ENCODE measurements at regions not wholly inside any gene's neighbourhood (a gene's known extent, or its start where the extent isn't known, plus 50 kb on each side); places are given as distances from the start of the nearest gene placed in this dataset.
"Not testable (repeated sequence)": the region's sequence is repeated elsewhere in the genome, so short reads cannot be mapped to it uniquely, and the experiment has no call there.

- Histone ChIP-seq H3K27me3 (no peaks in the 10 kb centered on the region), H3K9me3 (no peaks in the 10 kb centered on the region), H3K4me3 (no peak overlapping the region), H3K36me3 (no peaks in the 10 kb centered on the region), H3K27ac (no peak overlapping the region), H3K4me1 (no peaks in the 10 kb centered on the region)
- TF ChIP-seq POLR2A (IDR thresholded peaks at IDR 0.05) (no peak), CTCF (IDR thresholded peaks at IDR 0.05) (no peak)
- DNase-seq: no peak
These were observed 725.4 kb upstream of the EPHA7 start for GRCh38 chr6:94144807-94145206.

- not testable (repeated sequence) for H3K27me3 ChIP-seq, H3K4me3 ChIP-seq
These were observed 717.8 kb upstream of the EPHA7 start for GRCh38 chr6:94137178-94137577.

GRCh38 chr6:94133106-94133505 is 713.7 kb upstream of the EPHA7 start:
- Histone ChIP-seq H3K27ac (no peak overlapping the region), H3K36me3 (no peaks in the 10 kb centered on the region), H3K4me3 (no peak overlapping the region), H3K9me3 (no peaks in the 10 kb centered on the region), H3K27me3 (no peaks in the 10 kb centered on the region), H3K4me1 (no peaks in the 10 kb centered on the region)
- TF ChIP-seq CTCF (IDR thresholded peaks at IDR 0.05) (no peak), POLR2A (IDR thresholded peaks at IDR 0.05) (no peak)
- no peak for DNase-seq

More at GRCh38 chr6:94137178-94137577, 717.8 kb upstream of the EPHA7 start:
- not testable (repeated sequence) for H3K4me1 ChIP-seq, H3K27ac ChIP-seq, H3K36me3 ChIP-seq, DNase-seq, H3K9me3 ChIP-seq

GRCh38 chr6:94131271-94131670 is 711.9 kb upstream of the EPHA7 start:
- no peaks in the 10 kb centered on the region for H3K36me3 ChIP-seq
- no peaks in the 10 kb centered on the region for H3K9me3 ChIP-seq
- no peak overlapping the region for H3K27ac ChIP-seq
- H3K4me1 ChIP-seq: no peaks in the 10 kb centered on the region
- no peak for TF ChIP-seq CTCF (IDR thresholded peaks at IDR 0.05)
- TF ChIP-seq POLR2A (IDR thresholded peaks at IDR 0.05): no peak
- H3K27me3 ChIP-seq: no peaks in the 10 kb centered on the region
- no peak for DNase-seq
- no peak overlapping the region for H3K4me3 ChIP-seq

GRCh38 chr6:94130478-94130877 is 711.1 kb upstream of the EPHA7 start:
- TF ChIP-seq POLR2A (IDR thresholded peaks at IDR 0.05) (no peak), CTCF (IDR thresholded peaks at IDR 0.05) (no peak)
- H3K27me3 ChIP-seq: no peaks in the 10 kb centered on the region
- H3K27ac ChIP-seq: no peak overlapping the region
- no peaks in the 10 kb centered on the region for H3K9me3 ChIP-seq
- DNase-seq: no peak
- H3K4me3 ChIP-seq: no peak overlapping the region
- no peaks in the 10 kb centered on the region for H3K36me3 ChIP-seq
- H3K4me1 ChIP-seq: no peaks in the 10 kb centered on the region

GRCh38 chr6:94129926-94130325 is 710.6 kb upstream of the EPHA7 start:
- Histone ChIP-seq H3K27ac (no peak overlapping the region), H3K36me3 (no peaks in the 10 kb centered on the region), H3K4me3 (no peak overlapping the region), H3K4me1 (no peaks in the 10 kb centered on the region), H3K9me3 (no peaks in the 10 kb centered on the region), H3K27me3 (no peaks in the 10 kb centered on the region)
- TF ChIP-seq CTCF (IDR thresholded peaks at IDR 0.05): no peak
- no peak for DNase-seq
